Smooth muscle cell (in vitro differentiated cells): ENCODE measurements at regions not wholly inside any gene's neighbourhood (a gene's known extent, or its start where the extent isn't known, plus 50 kb on each side); places are given as distances from the start of the nearest gene placed in this dataset.

ENCODE experiments used
- DNase-seq: peaks from one replicate; lab custom pipeline; 2025; ENCODE audit not compliant: unreplicated experiment; lab: John Stamatoyannopoulos, UW
- H2AFZ ChIP-seq: fragments of 200-600 bp; sonication (generic); 2 replicates; pipeline ENCODE4 v1.6.0; 2016; ENCODE audit warnings: antibody characterized with exemption, low read depth, mild to moderate bottlenecking
- H3F3A ChIP-seq: fragments of 200-600 bp; sonication (generic); 2 replicates; pipeline ENCODE4 v1.6.0; 2017; ENCODE audit warnings: antibody characterized with exemption, low read depth
- H3K27ac ChIP-seq: fragments of 200-600 bp; sonication (generic); 2 replicates; pipeline ENCODE4 v1.5.1; 2016; ENCODE audit warnings: low read depth, mild to moderate bottlenecking
- H3K27me3 ChIP-seq: fragments of 200-600 bp; sonication (generic); 2 replicates; pipeline ENCODE4 v1.6.1; 2016; ENCODE audit warnings: low read depth, mild to moderate bottlenecking
- H3K36me3 ChIP-seq: fragments of 200-600 bp; sonication (generic); 2 replicates; pipeline ENCODE4 v1.5.1; 2016; ENCODE audit warnings: low read depth
- H3K4me1 ChIP-seq: fragments of 200-600 bp; sonication (generic); 2 replicates; pipeline ENCODE4 v1.5.1; 2016; ENCODE audit warnings: low read depth
- H3K4me2 ChIP-seq: fragments of 200-600 bp; sonication (generic); 2 replicates; pipeline ENCODE4 v1.6.0; 2016; ENCODE audit warnings: mild to moderate bottlenecking
- H3K4me3 ChIP-seq: fragments of 200-600 bp; sonication (generic); 2 replicates; pipeline ENCODE4 v1.5.1; 2016; ENCODE audit warnings: mild to moderate bottlenecking
- H3K79me2 ChIP-seq: fragments of 200-600 bp; sonication (generic); 2 replicates; pipeline ENCODE4 v1.6.0; 2016; ENCODE audit warnings: low read depth, mild to moderate bottlenecking
- H3K9ac ChIP-seq: fragments of 200-600 bp; sonication (generic); 2 replicates; pipeline ENCODE4 v1.6.0; 2016; ENCODE audit warnings: low read depth
- H3K9me3 ChIP-seq: fragments of 200-600 bp; sonication (generic); replicated peaks from 2 replicates; pipeline ENCODE4 v1.5.1; 2016; ENCODE audit warnings: low read depth
- H4K20me1 ChIP-seq: fragments of 200-600 bp; sonication (generic); 2 replicates; pipeline ENCODE4 v1.6.0; 2016; ENCODE audit warnings: low read depth
- CTCF ChIP-seq: fragments of 200-600 bp; sonication (generic); IDR thresholded peaks from 2 replicates; pipeline ENCODE4 v1.5.1; 2017; ENCODE audit warnings: borderline replicate concordance, mild to moderate bottlenecking, antibody characterized with exemption; ENCODE audit not compliant: insufficient read depth, poor library complexity, severe bottlenecking
- WGBS: methylation state at CpG from one replicate; pipeline ENCODE4 v1.1.7; 2016; ENCODE audit warnings: low lambda C conversion rate; 5-methylcytosine and 5-hydroxymethylcytosine counted together

GRCh38 chr20:7500231-7500663 is 440.0 kb downstream of the HAO1 start:
- Histone ChIP-seq H3K4me1 (no peaks in the 10 kb centered on the region), H3K4me2 (no peak overlapping the region), H3K79me2 (no peaks in the 10 kb centered on the region), H3K27me3 (no peaks in the 10 kb centered on the region), H3K9ac (no peak overlapping the region), H3F3A (no peaks in the 10 kb centered on the region), H3K36me3 (no peaks in the 10 kb centered on the region), H2AFZ (no peak overlapping the region), H3K4me3 (no peak overlapping the region), H3K9me3 (no peaks in the 10 kb centered on the region), H4K20me1 (no peaks in the 10 kb centered on the region), H3K27ac (no peak overlapping the region)
- 84% methylated on average over 1 of the region's 1 CpG for WGBS
- DNase-seq = no peak
- TF ChIP-seq CTCF = no peak

GRCh38 chr20:7503501-7503900 is 436.8 kb downstream of the HAO1 start:
- 56% methylated on average over 3 of the region's 3 CpGs for WGBS
- Histone ChIP-seq H4K20me1 (no peaks in the 10 kb centered on the region), H2AFZ (no peak overlapping the region), H3K4me3 (no peak overlapping the region), H3K79me2 (no peaks in the 10 kb centered on the region), H3K4me2 (no peak overlapping the region), H3F3A (no peaks in the 10 kb centered on the region), H3K9me3 (no peaks in the 10 kb centered on the region), H3K4me1 (no peaks in the 10 kb centered on the region), H3K9ac (no peak overlapping the region), H3K27ac (no peak overlapping the region), H3K27me3 (no peaks in the 10 kb centered on the region), H3K36me3 (no peaks in the 10 kb centered on the region)
- DNase-seq = no peak
- no peak for TF ChIP-seq CTCF

GRCh38 chr20:7505152-7505834 is 435.0 kb downstream of the HAO1 start:
- H4K20me1 ChIP-seq = no peaks in the 10 kb centered on the region
- no peak overlapping the region for H3K9ac ChIP-seq
- no peaks in the 10 kb centered on the region for H3K36me3 ChIP-seq
- WGBS = 86% methylated on average over 4 of the region's 4 CpGs
- H3K4me2 ChIP-seq = no peak overlapping the region
- no peak overlapping the region for H3K27ac ChIP-seq
- H3K79me2 ChIP-seq = no peaks in the 10 kb centered on the region
- no peaks in the 10 kb centered on the region for H3F3A ChIP-seq
- H3K27me3 ChIP-seq = no peaks in the 10 kb centered on the region
- no peaks in the 10 kb centered on the region for H3K9me3 ChIP-seq
- no peak for DNase-seq
- H3K4me1 ChIP-seq = no peaks in the 10 kb centered on the region
- peak overlapping the region; percentile 18 for H2AFZ ChIP-seq
- no peak overlapping the region for H3K4me3 ChIP-seq
- no peak for TF ChIP-seq CTCF

GRCh38 chr20:7505835-7506221 is 434.4 kb downstream of the HAO1 start:
- Histone ChIP-seq H3K27me3 (no peaks in the 10 kb centered on the region), H3K36me3 (no peaks in the 10 kb centered on the region)

More at GRCh38 chr20:7505835-7506221, 434.4 kb downstream of the HAO1 start:
- Histone ChIP-seq H3K79me2 (no peaks in the 10 kb centered on the region), H3K4me1 (no peaks in the 10 kb centered on the region), H3K4me3 (no peak overlapping the region), H3K9me3 (no peaks in the 10 kb centered on the region), H3K4me2 (no peak overlapping the region), H3K27ac (no peak overlapping the region), H2AFZ (no peak overlapping the region), H4K20me1 (no peaks in the 10 kb centered on the region), H3F3A (no peaks in the 10 kb centered on the region), H3K9ac (no peak overlapping the region)
- WGBS = 87% methylated on average over 4 of the region's 4 CpGs
- no peak for DNase-seq
- TF ChIP-seq CTCF = no peak
